Right lobe of liver (tissue), 4 donors: ENCODE measurements at regions not wholly inside any gene's neighbourhood (a gene's known extent, or its start where the extent isn't known, plus 50 kb on each side); places are given as distances from the start of the nearest gene placed in this dataset.

Experiments
- CTCF ChIP-seq, 4 donors: fragments of 200-600 bp in 3 of 4; fragments of 450-650 bp in 1 of 4; IDR thresholded peaks; one replicate each; pipeline versions ENCODE4 v1.5.1 to v1.8.0; 2016 to 2022; ENCODE audit warnings: antibody characterized with exemption in 4 of 4, mild to moderate bottlenecking in 2 of 4
- POLR2A ChIP-seq: fragments of 450-650 bp; IDR thresholded peaks from one replicate; pipeline ENCODE4 v1.6.1; 2017; ENCODE audit warnings: antibody characterized with exemption, mild to moderate bottlenecking
- donor health status: DM: no; HTN: no; CAD: no.
- donor health status: DM: no; HTN: no; CAD: no.
- donor health status: DM: no; HTN: yes; CAD: no.

- TF ChIP-seq CTCF (IDR thresholded peaks at IDR 0.05) (no peak), POLR2A (no peak)
Measured at GRCh38 chr12:75587340-75588106, 76.1 kb upstream of the KRR1 start.
